HG03103 (cell line): ENCODE measurements at regions not wholly inside any gene's neighbourhood (a gene's known extent, or its start where the extent isn't known, plus 50 kb on each side); places are given as distances from the start of the nearest gene placed in this dataset.

Experiments
- ATAC-seq: cut with Tn5 transposase; IDR thresholded peaks from one replicate; pipeline ENCODE4 v1.9.1; 2021; ENCODE audit warnings: low read depth; ENCODE audit not compliant: unreplicated experiment

DNA sequence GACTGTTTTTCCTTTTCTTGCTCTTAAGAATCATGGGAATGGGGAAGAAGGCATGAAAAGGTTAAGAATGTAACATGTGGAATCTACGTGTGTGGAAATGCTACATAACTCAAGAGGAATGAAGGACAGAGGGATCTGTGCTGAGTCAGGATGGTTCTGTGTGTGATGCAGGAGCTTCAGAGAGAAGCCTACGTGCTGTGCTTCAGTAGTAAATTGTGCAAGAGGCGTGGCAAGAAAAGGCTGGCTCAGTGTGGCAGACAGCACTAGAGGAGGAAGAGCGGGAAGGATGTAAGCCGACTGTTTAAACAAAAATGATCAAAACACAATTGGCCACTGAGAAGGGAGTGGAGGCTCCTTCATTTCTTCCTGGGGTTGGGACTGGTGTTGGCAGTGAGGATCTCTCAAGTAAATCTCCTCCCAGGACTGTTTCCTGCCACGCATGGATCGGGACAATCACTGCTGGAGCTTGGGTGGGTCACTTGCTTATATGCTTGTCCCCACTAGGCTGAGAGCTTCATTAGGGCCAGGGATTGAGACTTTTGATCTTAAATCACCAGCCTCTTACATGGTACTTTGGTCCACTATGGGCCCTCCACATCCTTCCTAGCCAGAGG, 59.4 kb upstream of the BASP1 start:
- ATAC-seq, result no peak

DNA sequence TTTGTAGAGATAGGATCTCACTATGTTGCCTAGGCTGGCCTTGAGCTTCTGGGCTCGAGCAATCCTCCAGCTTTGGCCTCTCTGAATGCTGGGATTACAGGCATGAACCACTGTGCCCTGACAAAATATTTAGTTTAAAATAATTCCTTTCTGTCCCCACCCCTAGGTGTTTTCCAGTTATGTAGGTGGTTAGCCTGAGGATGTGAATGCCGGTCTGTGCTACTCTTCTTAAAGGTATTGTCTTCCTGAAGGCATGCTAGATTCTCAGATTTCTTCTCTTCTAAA, 56.7 kb upstream of the BASP1 start:
- no peak for ATAC-seq

DNA sequence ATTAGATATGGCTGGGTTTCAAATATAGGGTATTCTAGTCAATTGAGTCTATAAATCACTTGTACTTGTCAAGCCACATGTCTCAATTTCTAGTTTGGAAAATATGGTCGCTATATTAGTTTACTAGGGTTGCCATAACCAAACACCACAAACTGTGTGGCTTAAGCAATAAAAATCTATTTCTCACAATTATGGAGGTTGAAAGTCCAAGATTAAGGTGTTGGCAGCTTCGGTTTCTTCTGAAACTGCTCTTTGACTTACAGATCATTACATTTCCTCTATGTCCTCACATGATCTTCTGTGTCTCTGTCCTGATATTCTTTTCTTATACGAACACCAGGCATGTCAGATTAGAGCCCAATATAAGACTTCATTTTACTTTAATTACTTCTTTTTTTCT, 55.8 kb upstream of the BASP1 start:
- ATAC-seq, result no peak

DNA sequence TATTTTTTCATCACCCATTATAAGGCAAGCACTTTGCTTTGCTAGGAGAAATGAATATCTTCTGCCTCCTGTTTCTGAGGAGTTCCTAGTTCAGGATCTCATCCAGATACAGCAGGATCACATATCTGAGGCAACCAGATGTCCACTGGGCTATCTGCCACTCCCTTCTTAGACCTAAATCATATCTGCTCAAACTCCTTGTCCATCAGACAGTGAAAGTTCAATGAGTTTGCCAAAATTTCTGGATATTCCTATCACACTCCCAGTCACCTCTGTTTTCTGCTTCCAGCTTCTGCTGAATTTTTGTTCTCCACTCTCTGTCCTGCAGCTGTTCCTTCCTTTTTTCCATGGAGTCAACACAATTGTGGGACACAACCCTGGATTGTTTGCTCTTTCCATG, 54.2 kb upstream of the BASP1 start:
- ATAC-seq, result no peak

DNA sequence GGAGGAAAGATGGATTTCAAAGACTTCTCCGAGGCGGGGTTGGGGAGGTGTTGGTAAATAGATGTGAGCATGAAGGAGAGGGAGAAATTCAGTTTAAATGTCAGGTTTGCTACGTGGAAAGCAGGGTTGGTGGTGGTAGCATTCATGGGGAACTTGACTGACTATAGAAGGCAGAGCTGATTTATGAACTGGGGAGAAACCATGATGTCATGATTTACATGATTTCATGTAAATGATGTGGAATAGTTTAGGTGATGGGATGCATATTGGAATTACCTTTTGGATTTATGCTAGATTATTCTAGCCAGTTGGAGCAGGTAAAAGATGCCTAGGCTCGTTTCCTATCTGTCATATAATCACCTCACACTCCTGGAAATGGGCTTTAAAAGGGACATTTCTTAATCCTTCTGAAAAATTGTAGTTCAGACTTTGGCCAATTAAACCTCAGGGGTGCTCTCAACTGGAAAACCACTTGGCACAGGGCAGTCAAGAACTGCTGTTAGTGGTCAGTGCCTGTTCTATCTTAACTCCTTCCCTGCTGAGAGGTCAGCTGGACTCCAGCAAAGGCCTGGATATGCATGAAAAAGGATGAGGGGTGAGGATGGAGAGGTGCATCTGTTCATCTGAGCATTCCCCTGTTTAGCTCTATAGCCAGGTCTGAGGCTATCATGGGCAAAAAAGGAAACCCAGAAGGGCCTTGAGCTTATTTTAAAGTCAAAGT, 50.1 kb upstream of the BASP1 start:
- no peak for ATAC-seq
